Mesodermal cell (in vitro differentiated cells): ENCODE measurements at regions not wholly inside any gene's neighbourhood (a gene's known extent, or its start where the extent isn't known, plus 50 kb on each side); places are given as distances from the start of the nearest gene placed in this dataset.

Experiments used
- H3K27ac ChIP-seq: 2 replicates; pipeline ENCODE4 v1.7.0; 2013; ENCODE audit warnings: mild to moderate bottlenecking, low read depth, low read length, moderate library complexity; ENCODE audit not compliant: severe bottlenecking
- H3K36me3 ChIP-seq: 2 replicates; pipeline ENCODE4 v1.7.1; 2013; ENCODE audit warnings: mild to moderate bottlenecking, low read length, moderate library complexity; ENCODE audit not compliant: control insufficient read depth, insufficient read depth
- H3K4me1 ChIP-seq: one replicate; pipeline ENCODE4 v1.7.1; 2013; ENCODE audit warnings: mild to moderate bottlenecking, low read length; ENCODE audit not compliant: insufficient read depth, control insufficient read depth, poor library complexity, severe bottlenecking
- H3K4me3 ChIP-seq: 2 replicates; pipeline ENCODE4 v1.7.0; 2013; ENCODE audit warnings: low read length, control low read depth, mild to moderate bottlenecking; ENCODE audit not compliant: insufficient read depth, poor library complexity, severe bottlenecking; ENCODE audit errors: extremely low read depth
- H3K9me3 ChIP-seq: 2 replicates; pipeline ENCODE4 v1.7.1; 2013; ENCODE audit warnings: mild to moderate bottlenecking, low read length, moderate library complexity; ENCODE audit not compliant: control insufficient read depth
- WGBS, 2 experiments: methylation state at CpG; one replicate each; pipeline ENCODE4 v1.1.5; 2013; ENCODE audit warnings: missing lambda C conversion rate in 2 of 2; ENCODE audit not compliant: insufficient coverage in 2 of 2; 5-methylcytosine and 5-hydroxymethylcytosine counted together

DNA sequence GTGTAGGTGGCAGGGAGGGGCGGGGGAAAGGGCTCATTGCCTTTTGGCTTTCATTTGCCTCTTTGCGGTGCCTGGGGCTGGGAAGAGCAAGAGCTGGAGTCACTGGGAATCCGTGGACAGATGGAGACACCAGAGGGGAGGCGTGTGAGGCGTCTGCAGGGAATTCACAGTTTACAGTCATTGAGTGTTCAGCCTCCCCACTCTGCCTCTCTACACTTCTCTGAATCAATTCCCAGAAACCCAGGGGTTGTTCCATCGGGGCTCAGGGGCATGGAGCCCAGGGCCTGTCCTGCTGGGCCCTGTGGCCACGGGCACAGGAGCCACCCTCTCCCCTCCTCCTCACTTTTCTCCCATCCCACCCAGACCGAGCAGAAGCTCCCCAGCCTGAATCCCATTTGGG, 160.5 kb upstream of the NAV2 start:
- 72 to 82% methylated on average over 6 to 8 of the region's 8 CpGs for WGBS, 2 experiments
- no peak overlapping the region for H3K4me3 ChIP-seq
- no peaks in the 10 kb centered on the region for H3K9me3 ChIP-seq
- H3K27ac ChIP-seq = peak overlapping the region; percentile 55
- H3K4me1 ChIP-seq = peaks cover 13% of the 10 kb centered on the region
- no peaks in the 10 kb centered on the region for H3K36me3 ChIP-seq

DNA sequence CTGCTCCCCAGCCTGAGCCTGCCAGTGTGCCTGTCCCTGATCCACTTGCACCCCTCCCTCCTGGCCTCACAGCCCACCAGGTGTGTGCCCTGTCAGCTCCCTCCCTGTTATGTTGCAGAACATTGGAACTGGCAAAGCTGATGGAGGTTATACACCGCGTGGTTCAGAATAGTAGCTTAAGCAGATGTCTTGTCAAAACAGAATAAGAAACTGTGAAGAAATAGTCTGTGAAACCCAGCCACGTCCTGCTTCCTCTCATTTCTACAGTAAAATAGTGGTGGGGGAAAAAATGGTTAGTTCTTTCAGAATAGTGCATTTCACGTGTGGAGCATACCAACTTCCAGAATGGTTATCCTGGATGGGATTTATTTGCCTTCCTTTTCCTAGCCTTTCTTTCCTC, 161.2 kb upstream of the NAV2 start:
- H3K4me1 ChIP-seq = peaks cover 13% of the 10 kb centered on the region
- no peaks in the 10 kb centered on the region for H3K36me3 ChIP-seq
- H3K9me3 ChIP-seq = no peaks in the 10 kb centered on the region
- no peak overlapping the region for H3K27ac ChIP-seq
- H3K4me3 ChIP-seq = no peak overlapping the region
- 79 to 100% methylated on average over 1 to 2 of the region's 4 CpGs for WGBS, 2 experiments

DNA sequence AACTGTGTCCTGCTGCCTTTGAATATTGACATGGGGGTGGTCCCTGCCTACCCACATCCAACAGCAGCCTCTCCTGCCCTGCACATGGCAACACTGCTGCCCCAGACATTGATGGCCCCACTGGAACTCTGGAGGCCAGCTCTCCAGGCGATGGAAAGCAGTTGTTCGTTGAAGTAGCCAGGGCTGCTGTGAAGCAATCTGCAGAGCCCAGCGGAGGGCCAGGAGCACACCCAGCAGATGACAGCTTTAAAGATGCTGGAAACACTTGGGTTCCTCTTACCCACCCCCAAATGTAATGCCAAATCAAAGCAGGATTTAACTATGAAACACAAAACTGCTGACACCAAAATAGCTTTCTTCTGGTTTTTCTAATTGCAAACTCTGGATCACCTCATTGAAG, 165.6 kb upstream of the NAV2 start:
- 87 to 97% methylated on average over 3 of the region's 3 CpGs for WGBS, 2 experiments
- no peak overlapping the region for H3K4me3 ChIP-seq
- H3K36me3 ChIP-seq = no peaks in the 10 kb centered on the region
- H3K27ac ChIP-seq = no peak overlapping the region
- no peaks in the 10 kb centered on the region for H3K9me3 ChIP-seq
- H3K4me1 ChIP-seq = peaks cover 3% of the 10 kb centered on the region

DNA sequence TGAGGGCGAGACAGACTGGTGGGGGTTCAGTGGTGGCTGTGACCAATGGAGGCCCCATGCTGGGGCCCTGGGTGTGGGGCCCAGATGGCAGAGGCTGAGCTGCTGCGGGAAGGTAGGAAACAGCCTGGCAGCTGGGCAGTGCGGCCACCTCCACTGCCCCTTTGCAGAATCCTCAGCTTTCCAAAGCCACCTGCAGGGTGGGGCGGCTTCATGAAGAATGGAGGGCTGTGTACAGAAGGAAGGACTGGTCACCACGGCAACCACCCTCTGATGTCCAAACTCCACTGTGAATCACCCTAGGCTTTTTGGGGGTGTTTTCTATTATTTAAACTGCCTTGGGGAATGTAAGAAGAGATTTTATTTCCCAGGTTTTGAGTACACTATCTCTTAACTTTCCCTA, 166.3 kb upstream of the NAV2 start:
- 83 to 90% methylated on average over 1 to 3 of the region's 5 CpGs for WGBS, 2 experiments
- Histone ChIP-seq H3K36me3 (no peaks in the 10 kb centered on the region), H3K4me1 (no peaks in the 10 kb centered on the region), H3K4me3 (no peak overlapping the region), H3K9me3 (no peaks in the 10 kb centered on the region), H3K27ac (no peak overlapping the region)

- WGBS, 2 experiments = 84 to 97% methylated on average over 3 of the region's 3 CpGs
- no peaks in the 10 kb centered on the region for H3K4me1 ChIP-seq
- no peak overlapping the region for H3K4me3 ChIP-seq
- no peaks in the 10 kb centered on the region for H3K9me3 ChIP-seq
- H3K27ac ChIP-seq = no peak overlapping the region
- H3K36me3 ChIP-seq = no peaks in the 10 kb centered on the region
Observed at GRCh38 chr11:19541521-19542049, 171.1 kb upstream of the NAV2 start.

DNA sequence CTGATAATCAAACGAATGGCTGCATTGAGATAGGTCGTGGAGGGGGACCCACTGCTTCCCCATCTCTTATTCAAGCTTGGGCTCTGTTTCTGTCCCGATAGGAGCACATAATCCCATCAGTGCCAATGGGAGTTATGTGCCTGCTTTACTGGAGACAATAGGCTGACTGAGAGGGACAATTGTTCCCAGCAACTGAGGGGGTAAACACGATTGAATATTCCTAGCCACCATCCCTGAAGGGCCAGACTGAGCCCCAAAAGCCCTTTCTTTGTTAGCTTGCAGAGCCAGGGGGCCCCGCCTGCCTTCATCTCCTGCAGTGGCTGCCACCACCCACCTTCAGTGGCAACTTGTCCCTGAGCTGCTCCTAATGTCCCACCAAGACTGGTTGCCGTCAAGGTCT, 172.8 kb upstream of the NAV2 start:
- H3K36me3 ChIP-seq = no peaks in the 10 kb centered on the region
- no peak overlapping the region for H3K27ac ChIP-seq
- 76 to 85% methylated on average over 4 of the region's 6 CpGs for WGBS, 2 experiments
- no peaks in the 10 kb centered on the region for H3K4me1 ChIP-seq
- no peak overlapping the region for H3K4me3 ChIP-seq
- no peaks in the 10 kb centered on the region for H3K9me3 ChIP-seq

GRCh38 chr11:19537803-19538453, 174.7 kb upstream of the NAV2 start:
- 70 to 77% methylated on average over 1 to 3 of the region's 3 CpGs for WGBS, 2 experiments
- Histone ChIP-seq H3K9me3 (no peaks in the 10 kb centered on the region), H3K4me3 (no peak overlapping the region), H3K27ac (no peak overlapping the region), H3K4me1 (no peaks in the 10 kb centered on the region), H3K36me3 (no peaks in the 10 kb centered on the region)

DNA sequence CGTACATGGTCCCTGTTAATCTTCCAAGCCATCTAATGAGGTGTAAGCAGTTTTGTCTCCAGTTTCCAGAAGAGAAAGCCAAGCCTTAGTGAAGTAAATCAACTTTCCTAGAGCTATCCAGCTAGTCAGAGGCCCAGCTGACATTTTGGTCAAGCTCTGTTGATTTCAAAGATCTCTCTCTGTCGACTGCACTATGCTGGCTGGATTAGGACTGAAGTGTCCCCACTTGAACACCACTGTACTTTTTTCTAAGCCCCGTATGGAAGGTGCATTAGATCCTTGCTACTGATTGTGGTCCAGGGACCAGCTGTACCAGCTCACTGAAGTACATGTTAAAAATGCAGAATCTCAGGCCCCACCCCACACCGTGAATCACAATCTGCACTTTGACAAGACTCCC, 176.5 kb upstream of the NAV2 start:
- no peaks in the 10 kb centered on the region for H3K36me3 ChIP-seq
- H3K4me1 ChIP-seq = no peaks in the 10 kb centered on the region
- no peak overlapping the region for H3K4me3 ChIP-seq
- no peak overlapping the region for H3K27ac ChIP-seq
- no peaks in the 10 kb centered on the region for H3K9me3 ChIP-seq
- 95 to 97% methylated on average over 3 of the region's 4 CpGs for WGBS, 2 experiments

DNA sequence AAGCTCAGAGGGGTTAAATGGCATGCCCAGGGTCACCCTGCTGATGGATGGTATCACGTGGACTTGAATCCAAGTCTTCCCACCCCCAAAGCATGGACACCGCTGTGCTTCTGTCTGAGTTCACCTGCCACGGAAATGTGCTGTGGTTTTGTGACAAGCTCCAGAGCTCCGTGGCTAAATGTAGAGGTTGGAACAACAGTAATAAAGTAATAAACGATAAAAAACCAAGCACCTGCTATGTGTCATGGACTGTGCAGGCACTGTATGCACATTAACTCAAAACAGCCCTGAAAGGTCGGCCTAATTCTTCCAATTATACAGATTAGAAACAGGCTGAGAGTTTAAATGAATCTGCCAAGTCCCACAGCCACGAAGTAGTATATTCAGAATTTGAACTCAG, 182.1 kb upstream of the NAV2 start:
- WGBS, 2 experiments = 87 to 96% methylated on average over 5 of the region's 7 CpGs
- no peaks in the 10 kb centered on the region for H3K9me3 ChIP-seq

DNA sequence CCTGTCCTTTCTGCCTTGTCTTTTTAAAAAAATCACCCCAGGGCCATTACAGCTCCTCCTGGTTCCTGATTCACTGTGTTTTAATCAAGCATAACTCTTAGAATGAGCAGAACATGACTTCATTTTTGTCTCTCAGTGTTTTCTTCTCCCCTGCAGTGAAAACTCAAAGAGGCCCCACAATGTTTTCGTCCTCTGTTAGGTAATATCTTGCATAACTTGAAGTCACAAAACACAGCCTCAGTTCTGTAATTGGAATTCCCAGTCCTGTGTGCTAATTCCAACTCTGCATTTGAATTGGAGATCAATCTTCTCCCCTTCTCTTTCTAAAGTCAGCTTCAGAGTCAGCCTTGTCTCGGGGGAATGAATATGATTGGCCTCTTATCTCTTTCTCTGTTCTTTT, 186.5 kb upstream of the NAV2 start:
- no peaks in the 10 kb centered on the region for H3K9me3 ChIP-seq
- no peak overlapping the region for H3K27ac ChIP-seq
- H3K4me1 ChIP-seq = no peaks in the 10 kb centered on the region
- 67 to 88% methylated on average over 1 of the region's 2 CpGs for WGBS, 2 experiments
- no peak overlapping the region for H3K4me3 ChIP-seq
- H3K36me3 ChIP-seq = no peaks in the 10 kb centered on the region

More for the DNA sequence above, 182.1 kb upstream of the NAV2 start:
- Histone ChIP-seq H3K27ac (no peak overlapping the region), H3K4me1 (no peaks in the 10 kb centered on the region), H3K36me3 (no peaks in the 10 kb centered on the region), H3K4me3 (no peak overlapping the region)

DNA sequence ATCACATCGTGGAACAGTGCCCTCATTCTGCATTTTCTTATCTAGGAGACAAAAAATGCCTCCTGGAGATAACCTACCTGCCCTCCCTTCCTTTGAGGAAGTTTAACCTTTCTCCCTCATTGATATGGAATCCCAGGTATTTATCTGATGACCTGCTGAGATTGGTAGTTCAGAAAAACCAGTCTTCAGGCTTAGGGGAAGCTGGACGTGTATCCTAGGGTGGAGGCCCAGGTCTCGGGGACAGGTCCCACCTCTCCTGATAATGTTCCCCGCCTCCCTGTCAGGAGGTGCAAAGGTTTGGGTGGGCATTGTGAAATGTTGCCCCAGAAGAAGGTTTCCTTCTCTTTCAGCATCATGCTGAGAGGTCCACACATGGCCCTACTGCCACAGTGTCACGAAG, 186.9 kb upstream of the NAV2 start:
- 87 to 93% methylated on average over 3 to 5 of the region's 5 CpGs for WGBS, 2 experiments
- no peaks in the 10 kb centered on the region for H3K9me3 ChIP-seq
- no peak overlapping the region for H3K4me3 ChIP-seq
- H3K27ac ChIP-seq = no peak overlapping the region
- no peaks in the 10 kb centered on the region for H3K4me1 ChIP-seq
- H3K36me3 ChIP-seq = no peaks in the 10 kb centered on the region
